SH-SY5Y (cell line): ENCODE measurements at regions not wholly inside any gene's neighbourhood (a gene's known extent, or its start where the extent isn't known, plus 50 kb on each side); places are given as distances from the start of the nearest gene placed in this dataset.

Source experiments
- GATA2 ChIP-seq: IDR thresholded peaks from 2 replicates; pipeline ENCODE4 v1.6.1; 2011; ENCODE audit warnings: mild to moderate bottlenecking, low read depth, low read length
- GATA3 ChIP-seq: IDR thresholded peaks from 2 replicates; pipeline ENCODE4 v1.6.1; 2011; ENCODE audit warnings: low read depth, mild to moderate bottlenecking, low read length, moderate library complexity

GRCh38 chr11:80338231-80338630, 897.4 kb upstream of the TENM4 start:
- TF ChIP-seq GATA3 (no peak), GATA2 (no peak)
